Dedifferentiated amniotic fluid mesenchymal stem cell (primary cell): ENCODE measurements at regions not wholly inside any gene's neighbourhood (a gene's known extent, or its start where the extent isn't known, plus 50 kb on each side); places are given as distances from the start of the nearest gene placed in this dataset.
"Not testable (repeated sequence)": the region's sequence is repeated elsewhere in the genome, so short reads cannot be mapped to it uniquely, and the experiment has no call there.

Source experiments
- DNase-seq: peaks from one replicate; pipeline ENCODE4 v3.0.0-alpha.2; 2016; ENCODE audit errors: extremely low spot score

GRCh38 chr16:51543971-51544370, 392.9 kb upstream of the SALL1 start:
- DNase-seq = no peak

GRCh38 chr16:51542981-51543815, 392.1 kb upstream of the SALL1 start:
- no peak for DNase-seq

- no peak for DNase-seq
These were observed 389.2 kb upstream of the SALL1 start for GRCh38 chr16:51540259-51540658.

- peak; percentile 50 for DNase-seq
These were observed 387.8 kb upstream of the SALL1 start for GRCh38 chr16:51538707-51539498.

- no peak for DNase-seq
These were observed 384.5 kb upstream of the SALL1 start for GRCh38 chr16:51535591-51535990.

GRCh38 chr16:51532551-51532950, 381.5 kb upstream of the SALL1 start:
- DNase-seq = no peak

- DNase-seq = no peak
These were observed 380.2 kb upstream of the SALL1 start for GRCh38 chr16:51531271-51531670.

- no peak for DNase-seq
These were observed 376.3 kb upstream of the SALL1 start for GRCh38 chr16:51527349-51527748.

- DNase-seq = no peak
These were observed 375.6 kb upstream of the SALL1 start for GRCh38 chr16:51526621-51527020.

GRCh38 chr16:51524555-51525373, 373.7 kb upstream of the SALL1 start:
- no peak for DNase-seq

- DNase-seq = no peak
These were observed 373.0 kb upstream of the SALL1 start for GRCh38 chr16:51524070-51524469.

- DNase-seq = peak; percentile 49
These were observed 372.3 kb upstream of the SALL1 start for GRCh38 chr16:51523400-51523799.

- DNase-seq = no peak
These were observed 371.8 kb upstream of the SALL1 start for GRCh38 chr16:51522902-51523301.

- DNase-seq = not testable (repeated sequence)
These were observed 365.9 kb upstream of the SALL1 start for GRCh38 chr16:51516960-51517359.

GRCh38 chr16:51510416-51510815, 359.3 kb upstream of the SALL1 start:
- DNase-seq = no peak

GRCh38 chr16:51509336-51509735, 358.3 kb upstream of the SALL1 start:
- no peak for DNase-seq

- no peak for DNase-seq
These were observed 357.6 kb upstream of the SALL1 start for GRCh38 chr16:51508490-51509212.

GRCh38 chr16:51507286-51507685, 356.2 kb upstream of the SALL1 start:
- DNase-seq = no peak

GRCh38 chr16:51500306-51500705, 349.2 kb upstream of the SALL1 start:
- DNase-seq = no peak

- DNase-seq = no peak
These were observed 346.6 kb upstream of the SALL1 start for GRCh38 chr16:51497541-51498211.

GRCh38 chr16:51490866-51491265, 339.8 kb upstream of the SALL1 start:
- DNase-seq = no peak
